ENCODE measurements at regions not wholly inside any gene's neighbourhood (a gene's known extent, or its start where the extent isn't known, plus 50 kb on each side); places are given as distances from the start of the nearest gene placed in this dataset.
"Not testable (repeated sequence)": the region's sequence is repeated elsewhere in the genome, so short reads cannot be mapped to it uniquely, and the experiment has no call there.

DNA sequence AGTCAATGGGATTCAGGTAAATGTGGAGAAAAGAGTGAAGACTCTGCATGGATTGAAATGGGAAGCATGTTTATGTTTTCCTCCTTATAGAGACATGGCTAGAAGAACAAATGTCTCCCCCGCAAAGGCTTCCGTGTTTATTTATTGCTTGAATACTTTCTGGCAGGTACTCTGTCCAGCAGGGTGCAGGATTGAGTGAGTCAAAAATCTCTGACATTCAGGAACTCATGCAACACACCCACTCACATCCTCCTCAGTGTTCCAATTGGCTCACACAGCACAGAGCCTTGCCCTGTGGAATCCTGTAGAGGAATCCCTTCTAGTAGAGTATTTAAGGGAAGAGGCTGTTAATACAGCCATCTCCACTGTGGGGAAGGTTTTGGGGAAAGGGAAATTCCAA lies 290.3 kb upstream of the VWC2 start:
- TF ChIP-seq, protein P1, sequence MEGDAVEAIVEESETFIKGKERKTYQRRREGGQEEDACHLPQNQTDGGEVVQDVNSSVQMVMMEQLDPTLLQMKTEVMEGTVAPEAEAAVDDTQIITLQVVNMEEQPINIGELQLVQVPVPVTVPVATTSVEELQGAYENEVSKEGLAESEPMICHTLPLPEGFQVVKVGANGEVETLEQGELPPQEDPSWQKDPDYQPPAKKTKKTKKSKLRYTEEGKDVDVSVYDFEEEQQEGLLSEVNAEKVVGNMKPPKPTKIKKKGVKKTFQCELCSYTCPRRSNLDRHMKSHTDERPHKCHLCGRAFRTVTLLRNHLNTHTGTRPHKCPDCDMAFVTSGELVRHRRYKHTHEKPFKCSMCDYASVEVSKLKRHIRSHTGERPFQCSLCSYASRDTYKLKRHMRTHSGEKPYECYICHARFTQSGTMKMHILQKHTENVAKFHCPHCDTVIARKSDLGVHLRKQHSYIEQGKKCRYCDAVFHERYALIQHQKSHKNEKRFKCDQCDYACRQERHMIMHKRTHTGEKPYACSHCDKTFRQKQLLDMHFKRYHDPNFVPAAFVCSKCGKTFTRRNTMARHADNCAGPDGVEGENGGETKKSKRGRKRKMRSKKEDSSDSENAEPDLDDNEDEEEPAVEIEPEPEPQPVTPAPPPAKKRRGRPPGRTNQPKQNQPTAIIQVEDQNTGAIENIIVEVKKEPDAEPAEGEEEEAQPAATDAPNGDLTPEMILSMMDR (IDR thresholded peaks at IDR 0.05; ENCODE audit: low read depth, low read length) = no peak
- no peak for DNase-seq (ENCODE audit: extremely low read depth, low read depth)

DNA sequence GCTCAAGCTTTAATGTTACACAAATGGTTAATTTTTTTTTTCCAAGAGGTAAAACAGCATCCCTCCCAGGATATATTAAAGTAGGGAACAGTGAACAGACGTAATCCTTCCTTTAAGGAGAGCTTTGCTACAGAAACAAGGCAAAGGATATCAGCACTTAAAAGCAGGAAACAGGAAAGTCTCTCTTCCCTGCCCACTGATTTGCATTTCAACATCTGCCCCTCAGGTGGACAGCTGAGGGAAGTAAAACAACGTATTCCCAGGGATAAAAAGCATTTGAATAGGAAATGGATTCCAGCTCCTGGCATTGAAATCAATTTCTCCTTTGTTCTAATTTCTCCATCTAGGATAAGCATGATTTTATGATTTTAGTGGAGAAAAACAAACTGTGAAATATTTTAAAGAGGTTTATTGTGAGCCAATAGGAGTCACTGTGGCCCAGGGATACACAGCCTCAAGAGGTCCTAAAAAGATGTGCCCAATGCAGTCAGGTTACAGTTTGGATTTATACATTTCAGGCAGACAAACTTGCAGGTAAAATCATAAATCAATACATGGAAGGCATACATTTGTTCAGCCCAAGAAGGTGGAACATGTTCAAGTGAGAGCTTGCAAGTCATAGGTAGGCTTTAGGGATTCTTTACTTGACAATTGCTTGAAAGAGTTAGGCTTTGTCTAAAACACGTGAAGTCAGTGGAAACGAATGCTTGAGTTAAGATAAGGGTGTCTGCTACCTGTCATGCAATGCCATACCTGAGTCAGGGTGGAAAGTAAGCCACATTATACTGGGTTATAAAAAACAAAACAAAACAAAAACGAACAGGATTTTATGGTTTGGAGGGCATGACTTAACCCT lies 286.2 kb upstream of the VWC2 start:
- TF ChIP-seq, protein P1 (IDR thresholded peaks at IDR 0.05; ENCODE audit: low read depth, low read length) = no peak
- no peak for DNase-seq (ENCODE audit: extremely low read depth, low read depth)

DNA sequence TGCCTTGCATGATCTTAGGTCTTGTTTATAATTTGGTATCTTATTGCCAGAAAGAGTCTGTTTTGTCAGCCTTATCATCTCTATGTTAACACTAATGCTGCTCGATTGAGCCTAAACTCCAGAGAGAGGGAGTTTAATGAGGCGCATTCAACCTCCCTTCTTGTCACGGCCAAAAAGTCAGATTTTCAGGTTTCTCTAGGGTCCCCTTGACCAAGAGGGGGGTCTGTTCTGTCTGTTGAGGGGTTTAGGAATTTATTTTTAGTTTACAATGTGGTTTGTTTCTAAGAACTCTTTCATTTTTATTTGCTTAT lies 285.7 kb upstream of the VWC2 start:
- no peak for DNase-seq (ENCODE audit: extremely low read depth, low read depth)
- TF ChIP-seq, protein P1 (IDR thresholded peaks at IDR 0.05; ENCODE audit: low read depth, low read length) = no peak

DNA sequence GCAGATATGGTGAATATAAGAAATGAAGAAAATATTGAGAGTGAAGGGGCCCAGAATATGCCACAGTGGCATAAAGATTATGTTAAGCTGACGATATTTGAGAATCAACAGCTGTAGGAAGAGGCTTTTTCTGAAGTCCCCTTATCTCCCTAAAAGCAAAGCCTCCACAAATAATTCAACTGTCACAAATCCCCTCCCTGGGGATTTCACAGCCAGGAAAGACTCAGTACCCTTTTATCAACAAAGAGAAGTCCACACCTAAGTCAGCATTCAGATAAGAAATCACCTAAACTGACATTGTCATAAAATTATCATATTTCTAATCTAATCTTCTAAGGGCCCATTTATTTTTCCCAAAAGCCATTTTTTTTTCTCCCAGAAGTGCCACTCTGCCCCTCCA lies 284.9 kb upstream of the VWC2 start:
- DNase-seq (ENCODE audit: extremely low read depth, low read depth) = no peak
- TF ChIP-seq, protein P1 (IDR thresholded peaks at IDR 0.05; ENCODE audit: low read depth, low read length) = no peak

DNA sequence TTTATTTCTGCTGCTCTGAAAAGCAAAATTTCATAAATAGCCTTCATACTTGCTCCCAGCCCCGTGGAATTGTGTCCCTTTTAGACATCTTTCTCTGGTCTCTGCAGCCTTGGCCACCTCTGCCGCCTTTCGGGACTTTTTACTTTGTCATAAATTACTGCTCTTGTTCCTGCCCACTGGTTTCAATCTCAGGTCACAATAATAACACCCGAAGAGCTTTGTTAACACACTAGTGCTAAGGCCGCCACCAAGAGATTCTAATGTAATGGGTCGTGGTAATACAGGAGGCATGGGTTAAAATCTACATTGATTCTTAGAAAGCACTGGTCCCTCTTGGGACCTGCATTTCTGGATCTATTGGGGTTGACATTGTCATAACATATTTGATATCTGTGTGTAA lies 276.0 kb upstream of the VWC2 start:
- DNase-seq (ENCODE audit: extremely low read depth, low read depth) = no peak
- TF ChIP-seq, protein P1 (IDR thresholded peaks at IDR 0.05; ENCODE audit: low read depth, low read length) = no peak

DNA sequence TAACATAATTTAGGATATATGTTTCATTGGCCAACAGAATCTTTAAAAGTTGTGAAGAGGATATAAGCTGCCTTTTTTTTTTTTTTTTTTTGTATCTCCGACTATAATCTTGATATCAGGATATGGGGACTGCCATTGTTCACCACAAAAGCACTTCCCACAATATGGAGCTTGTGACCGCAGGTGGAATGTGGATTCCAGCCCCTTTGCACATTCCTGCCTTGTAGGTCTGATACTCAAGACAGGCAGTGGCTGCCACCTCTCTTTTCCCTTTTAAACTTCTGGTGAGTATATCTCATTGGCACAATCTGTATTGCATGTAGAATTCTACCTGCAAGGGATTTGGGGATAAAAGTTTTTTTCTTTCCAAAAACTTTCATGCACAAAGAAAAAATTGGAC lies 272.7 kb upstream of the VWC2 start:
- no peak for DNase-seq (ENCODE audit: extremely low read depth, low read depth)
- TF ChIP-seq, protein P1 (IDR thresholded peaks at IDR 0.05; ENCODE audit: low read depth, low read length) = no peak

DNA sequence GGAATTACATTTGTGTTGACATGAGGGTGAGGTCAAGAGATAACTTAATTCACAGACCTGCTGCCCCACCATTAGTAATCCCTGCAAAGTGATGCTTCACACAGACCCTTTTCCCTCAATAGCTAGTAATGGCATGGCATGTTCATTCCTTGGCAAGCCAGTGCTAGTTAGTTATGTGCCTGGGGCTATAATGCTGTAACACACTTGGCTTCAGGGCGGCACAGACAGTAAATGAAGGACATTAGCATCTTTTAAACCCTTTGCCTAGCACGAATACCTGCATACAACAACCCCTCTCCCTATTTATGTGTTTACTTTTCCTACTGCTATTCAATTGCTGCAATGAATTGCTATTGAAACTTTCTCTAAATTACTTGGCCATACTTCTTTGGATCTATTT lies 266.2 kb upstream of the VWC2 start:
- DNase-seq (ENCODE audit: extremely low read depth, low read depth) = not testable (repeated sequence)

DNA sequence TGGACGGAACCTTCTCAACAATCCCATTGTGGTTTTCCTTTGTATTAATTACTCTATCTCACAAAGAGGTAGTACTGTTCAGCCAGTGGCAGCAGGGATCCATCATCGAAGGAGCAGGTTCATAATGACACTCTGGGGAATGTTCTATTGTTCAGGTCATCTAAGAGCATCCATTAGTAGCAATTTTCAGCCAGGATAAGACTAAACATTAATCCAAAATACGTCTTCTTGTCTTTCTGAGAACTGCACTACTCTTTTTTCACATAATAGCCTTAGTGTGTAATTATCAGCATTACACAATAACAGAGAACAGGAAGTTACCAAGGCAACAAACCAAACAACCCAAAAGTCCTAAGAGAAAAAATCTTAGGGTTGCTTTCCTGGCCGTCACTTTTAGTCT lies 259.5 kb upstream of the VWC2 start:
- no peak for DNase-seq (ENCODE audit: extremely low read depth, low read depth)
- TF ChIP-seq, protein P1 (IDR thresholded peaks at IDR 0.05; ENCODE audit: low read depth, low read length) = no peak

Data from AG09319 (cell line).